Thymus (tissue), 11 donors: ENCODE measurements at regions not wholly inside any gene's neighbourhood (a gene's known extent, or its start where the extent isn't known, plus 50 kb on each side); places are given as distances from the start of the nearest gene placed in this dataset.
A peak's percentile ranks its signal among the peaks of the same experiment; 100 is the strongest.
"Not testable (repeated sequence)": the region's sequence is repeated elsewhere in the genome, so short reads cannot be mapped to it uniquely, and the experiment has no call there.

Source experiments
- DNase-seq, 9 donors: peaks; one replicate each; pipeline ENCODE4 v3.0.0-alpha.2; 2013; ENCODE audit warnings: low spot score in 9 of 9, low read depth in 6 of 9, missing footprints in 1 of 9
- H3K27ac ChIP-seq, 2 donors: one replicate each; pipeline ENCODE4 v1.5.1; 2013; ENCODE audit warnings: control low read depth in 1 of 2, low read depth in 1 of 2, low read length in 1 of 2, mild to moderate bottlenecking in 1 of 2, moderate library complexity in 1 of 2
- H3K27me3 ChIP-seq, 2 donors: one replicate each; pipeline ENCODE4 v1.5.1; 2013; ENCODE audit warnings: low read length in 1 of 2; ENCODE audit not compliant: control insufficient read depth in 2 of 2, insufficient read depth in 1 of 2
- H3K36me3 ChIP-seq, 2 donors: one replicate each; pipeline ENCODE4 v1.5.1; 2013; ENCODE audit warnings: low read length in 1 of 2, mild to moderate bottlenecking in 1 of 2, moderate library complexity in 1 of 2; ENCODE audit not compliant: control insufficient read depth in 2 of 2, insufficient read depth in 2 of 2
- H3K4me1 ChIP-seq, 2 donors: one replicate each; pipeline ENCODE4 v1.5.1; 2013; ENCODE audit warnings: low read length in 2 of 2; ENCODE audit not compliant: control insufficient read depth in 2 of 2, insufficient read depth in 2 of 2
- H3K4me3 ChIP-seq, 2 donors: one replicate each; pipeline ENCODE4 v1.5.1; 2013; ENCODE audit warnings: low read length in 2 of 2, control low read depth in 1 of 2, mild to moderate bottlenecking in 1 of 2
- H3K9me3 ChIP-seq, 2 donors: one replicate each; pipeline ENCODE4 v1.5.1; 2013; ENCODE audit warnings: low read length in 1 of 2, mild to moderate bottlenecking in 1 of 2; ENCODE audit not compliant: control insufficient read depth in 2 of 2, insufficient read depth in 1 of 2
- WGBS: extraction: QIAGEN DNeasy Blood & Tissue Kit; methylation state at CpG from one replicate; pipeline ENCODE4 v1.1.7; 2013; 5-methylcytosine and 5-hydroxymethylcytosine counted together
- donor health status: healthy.

GRCh38 chr16:29129458-29130038, 144.7 kb downstream of the LAT start:
- 92% methylated on average over 18 of the region's 18 CpGs for WGBS

GRCh38 chr16:29128732-29129457, 144.0 kb downstream of the LAT start:
- not testable (repeated sequence) for H3K9me3 ChIP-seq, DNase-seq, H3K27me3 ChIP-seq, H3K27ac ChIP-seq, H3K4me3 ChIP-seq, H3K36me3 ChIP-seq, H3K4me1 ChIP-seq
- 92% methylated on average over 20 of the region's 20 CpGs for WGBS

More at GRCh38 chr16:29129458-29130038, 144.7 kb downstream of the LAT start:
- not testable (repeated sequence) for H3K9me3 ChIP-seq, H3K4me1 ChIP-seq, H3K27me3 ChIP-seq, H3K36me3 ChIP-seq, DNase-seq, H3K27ac ChIP-seq, H3K4me3 ChIP-seq

DNA sequence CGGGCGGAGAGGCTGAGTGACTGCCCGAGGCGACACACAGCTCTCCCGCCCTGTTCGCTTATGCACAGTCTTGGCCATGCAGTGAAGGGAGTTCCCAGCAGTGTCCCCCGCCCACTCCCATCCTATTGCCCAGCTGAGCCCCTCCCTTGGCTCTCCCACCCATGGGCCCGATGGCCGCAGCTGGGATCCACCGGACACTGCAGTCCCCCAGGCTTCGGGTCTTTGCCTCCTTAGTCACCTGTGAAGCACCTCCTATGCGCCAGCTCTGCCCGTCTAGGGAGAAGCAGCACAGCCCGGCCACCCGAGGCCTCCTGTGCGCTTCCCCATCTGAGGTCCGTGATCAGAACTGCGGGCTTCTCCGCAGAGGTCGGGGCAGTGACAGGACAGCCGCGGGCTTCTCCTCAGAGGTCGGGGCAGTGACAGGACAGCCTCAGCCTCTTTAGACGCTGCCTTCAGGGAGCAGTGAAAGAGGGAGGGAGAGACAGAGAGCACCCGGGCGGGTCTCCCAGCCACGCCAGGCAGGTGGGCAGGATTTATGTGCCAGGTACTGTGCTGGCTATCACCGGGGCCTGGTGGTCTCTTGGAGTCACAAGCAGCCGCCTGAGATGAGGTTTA, 143.1 kb downstream of the LAT start:
- H3K27me3 ChIP-seq, H3K36me3 ChIP-seq, H3K9me3 ChIP-seq, DNase-seq, H3K4me3 ChIP-seq, H3K27ac ChIP-seq, H3K4me1 ChIP-seq: not testable (repeated sequence)
- WGBS, result 93% methylated on average over 29 of the region's 29 CpGs

DNA sequence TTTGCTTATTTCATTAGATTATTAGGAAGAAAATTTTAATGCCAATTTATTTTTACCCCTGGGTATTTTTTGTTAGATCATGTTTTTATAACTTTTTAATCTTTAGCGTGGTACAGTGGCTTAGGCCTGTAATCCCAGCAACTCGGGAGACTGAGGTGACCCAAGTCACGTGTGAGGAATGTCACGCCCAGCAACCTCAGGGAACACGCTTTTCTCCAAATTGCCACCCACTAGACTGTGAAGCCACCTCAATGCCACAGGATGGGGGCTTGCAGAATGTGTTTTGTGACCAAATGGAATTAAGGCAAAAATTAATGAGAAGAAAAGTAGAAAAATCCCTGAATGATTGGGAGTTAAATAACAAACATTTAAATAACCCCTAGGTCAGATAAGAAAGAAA, 141.8 kb downstream of the LAT start:
- WGBS, result 65% methylated on average over 5 of the region's 5 CpGs
- Histone ChIP-seq H3K4me3 (no peak overlapping the region), H3K4me1 (peaks cover 0 to 6% of the 10 kb centered on the region in 2 donors), H3K27me3 (no peaks in the 10 kb centered on the region), H3K27ac (no peak overlapping the region), H3K36me3 (peaks cover 0 to 4% of the 10 kb centered on the region in 2 donors), H3K9me3 (no peaks in the 10 kb centered on the region)
- DNase-seq, result no peak

GRCh38 chr16:29126057-29126494, 141.2 kb downstream of the LAT start:
- H3K27ac ChIP-seq, result no peak overlapping the region

GRCh38 chr16:29124828-29125227, 140.0 kb downstream of the LAT start:
- H3K9me3 ChIP-seq, result no peaks in the 10 kb centered on the region
- peaks cover 0 to 19% of the 10 kb centered on the region in 2 donors for H3K4me1 ChIP-seq
- H3K4me3 ChIP-seq, result no peak overlapping the region
- WGBS, result 94% methylated on average over 8 of the region's 8 CpGs
- no peaks in the 10 kb centered on the region for H3K27me3 ChIP-seq
- H3K27ac ChIP-seq, result no peak overlapping the region
- no peak for DNase-seq
- H3K36me3 ChIP-seq, result peaks cover 0 to 4% of the 10 kb centered on the region in 2 donors

More at GRCh38 chr16:29126057-29126494, 141.2 kb downstream of the LAT start:
- peak in 1 of 9 donors; percentile 28 for DNase-seq
- H3K27me3 ChIP-seq, result no peaks in the 10 kb centered on the region
- H3K9me3 ChIP-seq, result no peaks in the 10 kb centered on the region
- WGBS, result 62% methylated on average over 15 of the region's 15 CpGs
- H3K4me1 ChIP-seq, result peaks cover 0 to 10% of the 10 kb centered on the region in 2 donors
- H3K4me3 ChIP-seq, result no peak overlapping the region
- peaks cover 0 to 4% of the 10 kb centered on the region in 2 donors for H3K36me3 ChIP-seq

- H3K4me1 ChIP-seq, result peaks cover 0 to 26% of the 10 kb centered on the region in 2 donors
- 97% methylated on average over 7 of the region's 7 CpGs for WGBS
Observed at GRCh38 chr16:29124162-29124561, 139.3 kb downstream of the LAT start.

GRCh38 chr16:29120680-29121079, 135.8 kb downstream of the LAT start:
- not testable (repeated sequence) for H3K9me3 ChIP-seq, DNase-seq
- WGBS, result 87% methylated on average over 11 of the region's 11 CpGs

More at GRCh38 chr16:29124162-29124561, 139.3 kb downstream of the LAT start:
- not testable (repeated sequence) for DNase-seq, H3K27ac ChIP-seq, H3K4me3 ChIP-seq, H3K36me3 ChIP-seq, H3K9me3 ChIP-seq, H3K27me3 ChIP-seq

GRCh38 chr16:29118301-29118957, 133.6 kb downstream of the LAT start:
- Histone ChIP-seq H3K27ac (peak overlapping the region; percentile 10 to 93), H3K36me3 (peaks cover 8 to 21% of the 10 kb centered on the region in 2 donors), H3K4me1 (peaks cover 8 to 52% of the 10 kb centered on the region in 2 donors)
- not testable (repeated sequence) for H3K9me3 ChIP-seq, H3K4me3 ChIP-seq, H3K27me3 ChIP-seq
- DNase-seq, result peak; percentile 30 to 80 (median 42)
- WGBS, result 44% methylated on average over 14 of the region's 15 CpGs

More at GRCh38 chr16:29120680-29121079, 135.8 kb downstream of the LAT start:
- H3K27ac ChIP-seq, H3K27me3 ChIP-seq, H3K4me3 ChIP-seq: not testable (repeated sequence)
- peaks cover 5 to 43% of the 10 kb centered on the region in 2 donors for H3K4me1 ChIP-seq
- H3K36me3 ChIP-seq, result peaks cover 7 to 12% of the 10 kb centered on the region in 2 donors
